SK-N-SH treated with all-trans-retinoic acid at 6 μM for 48 hours (cell line): ENCODE measurements at regions not wholly inside any gene's neighbourhood (a gene's known extent, or its start where the extent isn't known, plus 50 kb on each side); places are given as distances from the start of the nearest gene placed in this dataset.

Experiments used
- CSDC2 ChIP-seq: fragments of 250-450 bp; sonication (Bioruptor Pico); IDR thresholded peaks from 2 replicates; pipeline ENCODE4 v1.5.0; 2020; ENCODE audit warnings: mild to moderate bottlenecking, moderate library complexity
- RARB ChIP-seq: fragments of 250-450 bp; sonication (Bioruptor Pico); IDR thresholded peaks from 2 replicates; pipeline ENCODE4 v1.8.0; 2021; ENCODE audit warnings: mild to moderate bottlenecking, moderate library complexity
- SNAI2 ChIP-seq: fragments of 250-450 bp; sonication (Bioruptor Pico); IDR thresholded peaks from 2 replicates; pipeline ENCODE4 v1.5.0; 2020; ENCODE audit warnings: mild to moderate bottlenecking, moderate library complexity
- TCF4 ChIP-seq: fragments of 250-450 bp; sonication (Bioruptor Pico); IDR thresholded peaks from 2 replicates; pipeline ENCODE4 v1.8.0; 2021; ENCODE audit warnings: mild to moderate bottlenecking, moderate library complexity, borderline replicate concordance
- ZFP30 ChIP-seq: fragments of 450-650 bp; formaldehyde crosslinking; IDR thresholded peaks from 2 replicates; pipeline ENCODE4 v1.5.0; 2022; ENCODE audit warnings: mild to moderate bottlenecking, moderate library complexity
- ZNF565 ChIP-seq: fragments of 450-650 bp; formaldehyde crosslinking; conservative IDR thresholded peaks from 2 replicates; pipeline ENCODE4 v1.5.0; 2020; ENCODE audit warnings: low read depth, mild to moderate bottlenecking, moderate library complexity

DNA sequence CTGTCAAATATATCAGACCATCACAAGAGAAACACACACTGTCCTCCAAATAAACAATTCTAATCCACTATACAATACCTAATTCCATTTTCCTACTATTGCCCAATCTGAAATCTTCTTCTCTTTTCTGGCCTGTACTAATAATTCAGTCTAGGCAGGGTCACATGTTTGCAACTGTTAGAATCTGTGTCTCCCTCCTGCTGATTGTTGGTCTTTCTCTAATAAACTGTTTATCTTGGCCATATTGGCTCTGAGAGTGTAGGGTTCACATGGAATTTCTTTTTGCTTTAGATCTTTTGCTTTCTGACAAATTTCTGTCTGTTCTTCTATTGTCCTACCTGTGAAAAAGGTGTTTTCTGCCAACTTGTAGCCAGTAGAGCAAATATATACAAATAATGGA is 319.9 kb upstream of the ADAMTS5 start:
- no peak for TF ChIP-seq TCF4 (CRISPR knock-in tag)
- TF ChIP-seq ZNF565 (CRISPR knock-in tag): no peak
- no peak for TF ChIP-seq SNAI2 (CRISPR knock-in tag)
- TF ChIP-seq CSDC2 (CRISPR knock-in tag): no peak
- TF ChIP-seq RARB: no peak
- no peak for TF ChIP-seq ZFP30 (CRISPR knock-in tag)
